NAMALWA (cell line): ENCODE measurements at regions not wholly inside any gene's neighbourhood (a gene's known extent, or its start where the extent isn't known, plus 50 kb on each side); places are given as distances from the start of the nearest gene placed in this dataset.
"Not testable (repeated sequence)": the region's sequence is repeated elsewhere in the genome, so short reads cannot be mapped to it uniquely, and the experiment has no call there.

Source experiments
- DNase-seq: peaks from one replicate; pipeline ENCODE4 v3.0.0-alpha.2; 2015; ENCODE audit warnings: low spot score

- DNase-seq: no peak
These were observed 798.5 kb upstream of the EPHA7 start for GRCh38 chr6:94217836-94218235.

- DNase-seq: no peak
These were observed 796.2 kb upstream of the EPHA7 start for GRCh38 chr6:94215552-94215951.

GRCh38 chr6:94213226-94213625, 793.9 kb upstream of the EPHA7 start:
- DNase-seq: no peak

GRCh38 chr6:94196891-94197290, 777.5 kb upstream of the EPHA7 start:
- no peak for DNase-seq

- DNase-seq: no peak
These were observed 770.7 kb upstream of the EPHA7 start for GRCh38 chr6:94190030-94190429.

- no peak for DNase-seq
These were observed 765.5 kb upstream of the EPHA7 start for GRCh38 chr6:94184666-94185464.

- DNase-seq: no peak
These were observed 758.1 kb upstream of the EPHA7 start for GRCh38 chr6:94177429-94177828.

GRCh38 chr6:94175465-94175864, 756.1 kb upstream of the EPHA7 start:
- DNase-seq: no peak

GRCh38 chr6:94163877-94164276, 744.5 kb upstream of the EPHA7 start:
- DNase-seq: no peak

GRCh38 chr6:94150886-94151285, 731.5 kb upstream of the EPHA7 start:
- DNase-seq: no peak

GRCh38 chr6:94144807-94145206, 725.4 kb upstream of the EPHA7 start:
- no peak for DNase-seq

- not testable (repeated sequence) for DNase-seq
These were observed 717.8 kb upstream of the EPHA7 start for GRCh38 chr6:94137178-94137577.

- DNase-seq: no peak
These were observed 713.7 kb upstream of the EPHA7 start for GRCh38 chr6:94133106-94133505.

GRCh38 chr6:94131271-94131670, 711.9 kb upstream of the EPHA7 start:
- no peak for DNase-seq

GRCh38 chr6:94130478-94130877, 711.1 kb upstream of the EPHA7 start:
- DNase-seq: no peak

GRCh38 chr6:94129926-94130325, 710.6 kb upstream of the EPHA7 start:
- no peak for DNase-seq

GRCh38 chr6:94127716-94128115, 708.4 kb upstream of the EPHA7 start:
- no peak for DNase-seq

GRCh38 chr6:94124333-94124732, 705.0 kb upstream of the EPHA7 start:
- no peak for DNase-seq

- DNase-seq: no peak
These were observed 701.7 kb upstream of the EPHA7 start for GRCh38 chr6:94121094-94121493.

GRCh38 chr6:94099072-94099471, 679.7 kb upstream of the EPHA7 start:
- DNase-seq: no peak

- DNase-seq: no peak
These were observed 676.6 kb upstream of the EPHA7 start for GRCh38 chr6:94095961-94096360.

- DNase-seq: no peak
These were observed 670.6 kb upstream of the EPHA7 start for GRCh38 chr6:94089941-94090340.

GRCh38 chr6:94088870-94089269, 669.5 kb upstream of the EPHA7 start:
- DNase-seq: no peak

GRCh38 chr6:94074764-94075163, 655.4 kb upstream of the EPHA7 start:
- no peak for DNase-seq
